ENCODE measurements at regions not wholly inside any gene's neighbourhood (a gene's known extent, or its start where the extent isn't known, plus 50 kb on each side); places are given as distances from the start of the nearest gene placed in this dataset.

DNA sequence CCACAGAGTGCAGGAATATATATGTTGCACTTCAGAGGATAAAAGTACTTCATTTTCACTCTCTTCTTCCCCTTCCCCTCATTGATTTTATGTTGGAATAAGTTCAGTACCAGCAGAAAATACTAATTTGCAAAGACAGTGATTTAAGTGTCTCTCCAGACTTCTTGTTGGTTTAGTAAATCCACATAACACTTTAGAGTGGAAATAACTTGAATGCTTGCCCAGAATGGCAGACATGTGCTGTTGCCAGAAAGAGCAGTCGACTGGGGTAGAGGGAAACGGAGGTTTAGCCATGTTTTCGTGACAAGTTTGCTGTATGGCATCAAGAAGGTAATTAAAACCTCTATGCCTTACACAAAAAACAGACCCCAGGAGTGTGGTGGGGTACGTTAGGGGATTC, 246.0 kb upstream of the CXCR4 start:
- no peak overlapping the region for H3K4me3 ChIP-seq (ENCODE audit: low read depth in 1 of 2, low read length in 2 of 2)
- no peak overlapping the region for H3K27ac ChIP-seq (ENCODE audit: low read depth, low read length)
- H3K9ac ChIP-seq (ENCODE audit: low read depth in 1 of 2, low read length in 2 of 2) = no peak overlapping the region
- H3K36me3 ChIP-seq (ENCODE audit: control insufficient read depth in 1 of 2, insufficient read depth in 2 of 2, low read length in 2 of 2) = no peaks in the 10 kb centered on the region
- no peaks in the 10 kb centered on the region for H3K27me3 ChIP-seq (ENCODE audit: control insufficient read depth in 1 of 2, insufficient read depth in 2 of 2, low read length in 2 of 2)
- H3K4me1 ChIP-seq (ENCODE audit: control insufficient read depth in 1 of 2, insufficient read depth in 2 of 2, low read length in 2 of 2) = no peaks in the 10 kb centered on the region
- H3K9me3 ChIP-seq (ENCODE audit: control insufficient read depth in 1 of 2, low read length in 2 of 2) = no peaks in the 10 kb centered on the region

DNA sequence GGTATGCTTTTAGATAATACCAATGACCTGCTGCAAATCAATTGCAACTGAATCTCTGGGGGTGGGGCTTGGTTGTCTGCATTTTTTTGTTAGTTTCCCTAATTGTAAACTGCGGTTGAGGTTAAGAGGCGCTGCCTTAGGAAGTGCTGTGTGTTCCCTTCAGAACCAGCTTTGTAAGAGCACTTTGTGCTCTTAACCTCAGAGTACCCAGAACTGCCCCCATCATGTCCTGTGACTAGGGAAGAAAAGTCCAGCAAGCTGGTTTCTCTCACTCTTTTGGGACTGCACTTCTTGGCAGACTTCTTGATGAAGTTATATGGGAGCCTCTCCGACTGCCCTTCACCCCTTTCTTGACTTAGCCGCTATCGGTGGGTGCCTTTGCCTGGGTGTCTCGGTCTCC, 245.5 kb upstream of the CXCR4 start:
- Histone ChIP-seq H3K27ac (ENCODE audit: low read depth, low read length) (no peak overlapping the region), H3K27me3 (ENCODE audit: control insufficient read depth in 1 of 2, insufficient read depth in 2 of 2, low read length in 2 of 2) (no peaks in the 10 kb centered on the region), H3K9me3 (ENCODE audit: control insufficient read depth in 1 of 2, low read length in 2 of 2) (no peaks in the 10 kb centered on the region), H3K4me1 (ENCODE audit: control insufficient read depth in 1 of 2, insufficient read depth in 2 of 2, low read length in 2 of 2) (no peaks in the 10 kb centered on the region), H3K36me3 (ENCODE audit: control insufficient read depth in 1 of 2, insufficient read depth in 2 of 2, low read length in 2 of 2) (no peaks in the 10 kb centered on the region), H3K4me3 (ENCODE audit: low read depth in 1 of 2, low read length in 2 of 2) (no peak overlapping the region), H3K9ac (ENCODE audit: low read depth in 1 of 2, low read length in 2 of 2) (no peak overlapping the region)

DNA sequence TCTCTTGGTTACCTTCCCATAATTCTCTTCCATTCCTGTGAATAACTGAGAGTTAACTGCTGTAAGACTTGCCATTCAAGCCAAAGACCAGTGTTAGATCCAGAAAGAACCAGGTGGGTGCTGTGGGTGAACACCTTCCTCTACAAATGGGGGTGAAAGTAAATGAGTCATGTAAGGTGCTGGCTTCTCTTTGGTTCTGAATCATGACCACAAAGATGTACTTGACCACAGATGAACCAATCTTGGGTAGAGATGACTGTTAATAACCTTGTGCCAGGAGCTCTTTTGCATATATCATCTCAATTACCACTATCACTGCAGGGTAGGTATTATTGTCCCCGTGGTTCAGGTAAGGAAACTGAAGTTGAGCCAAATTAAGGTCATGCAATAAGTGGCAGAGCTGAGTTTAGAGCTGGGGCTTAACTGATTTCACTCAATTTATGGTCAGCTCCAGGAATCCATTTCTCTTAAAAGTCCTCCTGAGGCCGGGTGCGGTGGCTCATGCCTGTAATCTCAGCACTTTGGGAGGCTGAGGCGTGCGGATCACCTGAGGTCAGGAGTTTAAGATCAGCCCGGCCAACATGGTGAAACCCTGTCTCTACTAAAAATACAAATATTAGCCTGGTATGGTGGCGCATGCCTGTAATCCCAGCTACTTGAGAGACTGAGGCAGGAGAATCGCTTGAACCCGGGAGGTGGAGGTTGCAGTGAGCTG, 244.9 kb upstream of the CXCR4 start:
- Histone ChIP-seq H3K27ac (ENCODE audit: low read depth, low read length) (no peak overlapping the region), H3K9me3 (ENCODE audit: control insufficient read depth in 1 of 2, low read length in 2 of 2) (no peaks in the 10 kb centered on the region), H3K4me3 (ENCODE audit: low read depth in 1 of 2, low read length in 2 of 2) (no peak overlapping the region), H3K4me1 (ENCODE audit: control insufficient read depth in 1 of 2, insufficient read depth in 2 of 2, low read length in 2 of 2) (no peaks in the 10 kb centered on the region), H3K9ac (ENCODE audit: low read depth in 1 of 2, low read length in 2 of 2) (no peak overlapping the region), H3K27me3 (ENCODE audit: control insufficient read depth in 1 of 2, insufficient read depth in 2 of 2, low read length in 2 of 2) (no peaks in the 10 kb centered on the region), H3K36me3 (ENCODE audit: control insufficient read depth in 1 of 2, insufficient read depth in 2 of 2, low read length in 2 of 2) (no peaks in the 10 kb centered on the region)

DNA sequence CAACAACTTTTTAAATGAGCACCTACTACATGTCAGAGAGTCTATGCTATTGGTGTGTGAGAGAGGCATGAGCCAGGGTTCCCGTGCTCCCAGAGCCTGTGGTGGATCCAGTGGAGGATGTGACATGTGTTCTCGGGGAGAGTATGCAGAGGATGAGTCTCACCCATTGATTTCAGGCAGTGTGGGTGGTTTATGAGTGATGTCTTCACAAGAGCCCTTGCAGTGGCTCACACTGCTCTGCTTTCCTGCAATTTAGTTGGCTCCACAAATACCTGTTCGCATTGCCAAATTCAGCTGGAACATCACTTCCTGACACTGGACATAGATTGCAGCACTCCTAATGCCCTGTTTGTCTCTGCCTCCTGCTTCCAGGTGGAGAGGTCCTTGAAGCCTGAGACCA, 243.6 kb upstream of the CXCR4 start:
- no peaks in the 10 kb centered on the region for H3K4me1 ChIP-seq (ENCODE audit: control insufficient read depth in 1 of 2, insufficient read depth in 2 of 2, low read length in 2 of 2)
- no peaks in the 10 kb centered on the region for H3K27me3 ChIP-seq (ENCODE audit: control insufficient read depth in 1 of 2, insufficient read depth in 2 of 2, low read length in 2 of 2)

DNA sequence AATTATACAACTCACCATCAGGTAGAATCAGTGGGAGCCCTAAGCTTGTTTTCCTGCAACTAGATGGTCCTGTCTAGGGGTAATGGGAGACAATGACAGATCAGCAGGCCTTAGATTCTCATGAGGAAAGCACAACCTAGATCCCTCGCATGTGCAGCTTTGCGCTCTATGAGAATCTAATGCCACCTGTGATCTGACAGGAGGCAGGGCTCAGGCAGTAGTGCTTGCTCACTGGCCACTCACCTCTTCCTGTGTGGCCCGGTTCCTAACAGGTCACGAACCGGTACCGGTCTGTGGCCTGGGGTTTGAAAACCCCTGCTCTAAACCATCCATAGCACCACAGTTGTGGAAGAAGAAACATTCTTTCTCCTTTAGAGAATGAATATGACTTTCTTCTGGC, 242.8 kb upstream of the CXCR4 start:
- H3K4me1 ChIP-seq (ENCODE audit: control insufficient read depth in 1 of 2, insufficient read depth in 2 of 2, low read length in 2 of 2) = no peaks in the 10 kb centered on the region
- H3K27me3 ChIP-seq (ENCODE audit: control insufficient read depth in 1 of 2, insufficient read depth in 2 of 2, low read length in 2 of 2) = no peaks in the 10 kb centered on the region
- H3K36me3 ChIP-seq (ENCODE audit: control insufficient read depth in 1 of 2, insufficient read depth in 2 of 2, low read length in 2 of 2) = no peaks in the 10 kb centered on the region
- no peak overlapping the region for H3K4me3 ChIP-seq (ENCODE audit: low read depth in 1 of 2, low read length in 2 of 2)
- no peaks in the 10 kb centered on the region for H3K9me3 ChIP-seq (ENCODE audit: control insufficient read depth in 1 of 2, low read length in 2 of 2)
- no peak overlapping the region for H3K27ac ChIP-seq (ENCODE audit: low read depth, low read length)
- no peak overlapping the region for H3K9ac ChIP-seq (ENCODE audit: low read depth in 1 of 2, low read length in 2 of 2)

More for the DNA sequence above, 243.6 kb upstream of the CXCR4 start:
- H3K27ac ChIP-seq (ENCODE audit: low read depth, low read length) = no peak overlapping the region
- no peak overlapping the region for H3K9ac ChIP-seq (ENCODE audit: low read depth in 1 of 2, low read length in 2 of 2)
- H3K4me3 ChIP-seq (ENCODE audit: low read depth in 1 of 2, low read length in 2 of 2) = no peak overlapping the region
- no peaks in the 10 kb centered on the region for H3K9me3 ChIP-seq (ENCODE audit: control insufficient read depth in 1 of 2, low read length in 2 of 2)
- no peaks in the 10 kb centered on the region for H3K36me3 ChIP-seq (ENCODE audit: control insufficient read depth in 1 of 2, insufficient read depth in 2 of 2, low read length in 2 of 2)

DNA sequence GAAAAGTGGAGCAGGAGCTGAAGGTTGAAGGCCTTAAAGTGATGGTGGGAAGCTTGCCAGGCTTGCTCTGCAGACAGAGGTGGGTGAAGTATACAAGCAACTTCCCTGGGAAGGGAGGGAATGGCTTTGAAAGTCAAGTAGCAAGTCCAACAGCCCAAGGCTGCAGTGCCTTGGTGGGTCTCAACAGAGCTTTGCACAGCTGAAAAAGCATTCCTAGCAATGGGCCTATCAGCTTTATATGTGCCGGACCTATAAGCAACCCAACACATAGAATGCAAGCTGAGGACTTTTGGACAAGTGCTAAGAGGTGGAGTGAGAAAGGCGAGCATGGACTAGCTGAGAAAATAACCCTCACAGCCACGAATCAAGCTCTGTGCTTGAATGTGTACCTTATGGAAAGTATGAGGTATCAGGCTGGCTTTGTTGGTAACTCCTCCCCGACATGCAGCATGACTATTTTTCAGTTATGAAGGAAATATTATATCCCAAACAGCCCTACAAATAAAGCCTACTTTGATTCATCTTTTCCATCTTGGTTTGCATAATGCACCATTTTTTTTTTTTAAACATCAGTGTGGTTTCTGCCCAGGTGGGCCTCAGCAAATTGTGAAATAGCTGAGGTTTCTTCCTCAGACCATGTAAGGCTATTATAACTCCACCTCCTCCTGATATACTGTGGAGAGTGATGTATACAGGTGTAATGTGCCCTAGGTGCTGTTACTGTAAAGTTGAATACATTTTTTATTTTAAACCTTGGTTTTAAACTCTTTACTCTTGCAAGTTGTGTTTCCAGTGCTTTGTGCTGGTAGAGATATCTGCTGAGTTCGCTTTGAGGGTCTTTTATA, 241.4 kb upstream of the CXCR4 start:
- H3K9me3 ChIP-seq (ENCODE audit: control insufficient read depth in 1 of 2, low read length in 2 of 2) = no peaks in the 10 kb centered on the region
- no peak overlapping the region for H3K27ac ChIP-seq (ENCODE audit: low read depth, low read length)
- no peaks in the 10 kb centered on the region for H3K36me3 ChIP-seq (ENCODE audit: control insufficient read depth in 1 of 2, insufficient read depth in 2 of 2, low read length in 2 of 2)
- H3K27me3 ChIP-seq (ENCODE audit: control insufficient read depth in 1 of 2, insufficient read depth in 2 of 2, low read length in 2 of 2) = no peaks in the 10 kb centered on the region
- H3K9ac ChIP-seq (ENCODE audit: low read depth in 1 of 2, low read length in 2 of 2) = no peak overlapping the region
- no peak overlapping the region for H3K4me3 ChIP-seq (ENCODE audit: low read depth in 1 of 2, low read length in 2 of 2)
- H3K4me1 ChIP-seq (ENCODE audit: control insufficient read depth in 1 of 2, insufficient read depth in 2 of 2, low read length in 2 of 2) = no peaks in the 10 kb centered on the region

DNA sequence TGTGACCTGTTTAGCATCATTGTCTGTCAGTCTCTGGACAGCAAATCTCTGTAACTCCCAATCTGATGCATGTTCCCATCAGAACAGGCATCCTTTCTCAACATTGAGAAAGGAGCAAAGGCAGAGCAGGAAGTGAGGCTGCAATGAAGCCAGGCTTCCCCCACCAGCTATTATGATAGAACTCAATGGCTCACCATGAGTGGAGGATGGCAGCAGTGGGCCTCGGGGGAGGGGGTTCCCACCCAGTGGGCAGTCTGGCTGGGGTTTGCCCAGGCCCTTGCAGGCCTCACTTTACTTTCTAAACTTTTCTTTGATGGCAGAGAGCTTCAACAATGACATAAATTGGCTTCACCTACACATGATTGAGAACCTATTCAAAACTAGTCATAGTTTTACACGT, 240.6 kb upstream of the CXCR4 start:
- H3K4me3 ChIP-seq (ENCODE audit: low read depth in 1 of 2, low read length in 2 of 2) = no peak overlapping the region
- H3K4me1 ChIP-seq (ENCODE audit: control insufficient read depth in 1 of 2, insufficient read depth in 2 of 2, low read length in 2 of 2) = no peaks in the 10 kb centered on the region
- no peaks in the 10 kb centered on the region for H3K36me3 ChIP-seq (ENCODE audit: control insufficient read depth in 1 of 2, insufficient read depth in 2 of 2, low read length in 2 of 2)
- H3K9ac ChIP-seq (ENCODE audit: low read depth in 1 of 2, low read length in 2 of 2) = no peak overlapping the region
- no peaks in the 10 kb centered on the region for H3K9me3 ChIP-seq (ENCODE audit: control insufficient read depth in 1 of 2, low read length in 2 of 2)
- no peaks in the 10 kb centered on the region for H3K27me3 ChIP-seq (ENCODE audit: control insufficient read depth in 1 of 2, insufficient read depth in 2 of 2, low read length in 2 of 2)
- no peak overlapping the region for H3K27ac ChIP-seq (ENCODE audit: low read depth, low read length)

DNA sequence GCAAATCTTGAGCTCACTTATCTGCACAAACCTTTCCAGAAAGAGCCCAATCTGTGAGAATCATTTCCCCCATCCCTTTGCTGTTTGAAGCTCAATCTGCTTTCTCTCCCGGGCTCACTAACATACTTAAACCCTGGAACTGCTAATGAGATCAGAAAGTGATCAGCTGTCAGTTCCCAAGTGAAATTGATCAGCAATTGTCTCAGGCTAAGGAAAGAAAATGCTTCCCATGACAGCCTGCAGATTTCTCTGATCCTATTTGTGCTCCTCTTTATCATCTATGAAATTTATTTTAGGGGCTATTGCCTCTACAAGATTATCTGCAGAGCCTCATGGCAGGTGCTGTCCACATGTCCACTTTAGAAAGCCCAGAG, 239.0 kb upstream of the CXCR4 start:
- H3K27ac ChIP-seq (ENCODE audit: low read depth, low read length) = no peak overlapping the region
- no peaks in the 10 kb centered on the region for H3K36me3 ChIP-seq (ENCODE audit: control insufficient read depth in 1 of 2, insufficient read depth in 2 of 2, low read length in 2 of 2)
- no peaks in the 10 kb centered on the region for H3K4me1 ChIP-seq (ENCODE audit: control insufficient read depth in 1 of 2, insufficient read depth in 2 of 2, low read length in 2 of 2)
- H3K27me3 ChIP-seq (ENCODE audit: control insufficient read depth in 1 of 2, insufficient read depth in 2 of 2, low read length in 2 of 2) = no peaks in the 10 kb centered on the region
- no peak overlapping the region for H3K9ac ChIP-seq (ENCODE audit: low read depth in 1 of 2, low read length in 2 of 2)
- no peak overlapping the region for H3K4me3 ChIP-seq (ENCODE audit: low read depth in 1 of 2, low read length in 2 of 2)
- no peaks in the 10 kb centered on the region for H3K9me3 ChIP-seq (ENCODE audit: control insufficient read depth in 1 of 2, low read length in 2 of 2)

DNA sequence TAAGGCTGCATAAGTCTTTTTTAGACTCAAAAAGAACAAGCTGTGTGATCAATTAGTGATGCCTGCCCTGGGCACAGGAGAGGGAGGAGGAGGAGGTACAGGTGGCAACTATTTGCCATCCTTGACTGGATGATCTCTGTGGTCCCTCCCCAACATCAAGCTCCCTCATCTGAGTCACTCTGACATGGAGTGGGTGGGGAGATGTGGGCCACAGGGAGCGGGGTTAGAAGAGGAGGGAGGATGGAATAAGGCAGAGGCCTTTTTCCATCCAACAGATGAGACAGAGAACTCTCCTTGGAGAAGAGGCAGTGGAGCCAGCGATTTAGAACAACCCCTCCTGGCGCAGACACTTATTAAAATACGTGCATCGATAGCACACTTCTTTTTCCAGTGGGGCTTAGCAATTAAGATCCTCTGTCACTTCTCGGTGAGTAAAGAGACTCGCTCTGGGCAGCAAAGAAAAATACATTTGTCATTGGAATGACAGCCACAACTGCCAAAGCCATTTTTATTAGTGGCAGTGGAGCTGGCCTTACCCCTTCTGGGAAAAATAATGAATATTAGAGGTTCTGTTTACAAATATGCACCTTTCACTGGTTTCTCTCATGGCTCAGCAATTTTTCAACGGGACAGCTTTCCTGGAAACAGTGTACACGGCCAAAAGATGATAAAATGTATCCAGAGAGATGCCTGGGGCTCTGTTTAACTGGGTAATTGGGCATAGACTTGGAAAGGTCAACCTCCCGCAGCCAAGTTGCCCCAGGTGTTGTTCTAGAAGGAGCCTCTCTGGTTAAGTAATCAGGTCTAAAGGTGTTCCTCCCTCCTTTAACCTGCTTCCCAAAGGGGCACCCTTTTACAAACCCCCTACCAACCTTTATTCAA, 238.4 kb upstream of the CXCR4 start:
- H3K36me3 ChIP-seq (ENCODE audit: control insufficient read depth in 1 of 2, insufficient read depth in 2 of 2, low read length in 2 of 2) = no peaks in the 10 kb centered on the region
- no peaks in the 10 kb centered on the region for H3K9me3 ChIP-seq (ENCODE audit: control insufficient read depth in 1 of 2, low read length in 2 of 2)
- H3K27ac ChIP-seq (ENCODE audit: low read depth, low read length) = no peak overlapping the region
- H3K27me3 ChIP-seq (ENCODE audit: control insufficient read depth in 1 of 2, insufficient read depth in 2 of 2, low read length in 2 of 2) = no peaks in the 10 kb centered on the region
- no peaks in the 10 kb centered on the region for H3K4me1 ChIP-seq (ENCODE audit: control insufficient read depth in 1 of 2, insufficient read depth in 2 of 2, low read length in 2 of 2)
- H3K9ac ChIP-seq (ENCODE audit: low read depth in 1 of 2, low read length in 2 of 2) = no peak overlapping the region
- no peak overlapping the region for H3K4me3 ChIP-seq (ENCODE audit: low read depth in 1 of 2, low read length in 2 of 2)

DNA sequence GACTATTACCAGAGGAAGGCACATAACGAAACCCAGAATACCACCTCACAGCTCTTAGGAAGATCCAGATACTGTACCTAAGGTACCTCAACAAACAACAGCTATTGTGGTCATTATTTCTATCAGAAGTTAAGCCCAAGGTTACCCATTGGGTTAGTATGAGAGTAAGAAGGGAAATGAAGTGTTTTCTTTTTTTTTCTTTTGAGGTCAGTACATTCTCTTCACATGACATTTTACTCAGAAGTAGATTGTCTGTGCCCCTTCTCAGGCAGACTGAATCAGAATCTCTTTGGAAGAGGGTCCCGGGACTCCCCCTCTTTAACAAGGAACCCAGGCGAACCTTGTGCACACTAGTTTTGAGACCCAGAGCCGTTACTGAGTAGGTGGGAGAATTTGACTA, 233.7 kb upstream of the CXCR4 start:
- no peak overlapping the region for H3K27ac ChIP-seq (ENCODE audit: low read depth, low read length)
- H3K9ac ChIP-seq (ENCODE audit: low read depth in 1 of 2, low read length in 2 of 2) = no peak overlapping the region
- H3K36me3 ChIP-seq (ENCODE audit: control insufficient read depth in 1 of 2, insufficient read depth in 2 of 2, low read length in 2 of 2) = no peaks in the 10 kb centered on the region
- H3K27me3 ChIP-seq (ENCODE audit: control insufficient read depth in 1 of 2, insufficient read depth in 2 of 2, low read length in 2 of 2) = no peaks in the 10 kb centered on the region
- no peaks in the 10 kb centered on the region for H3K9me3 ChIP-seq (ENCODE audit: control insufficient read depth in 1 of 2, low read length in 2 of 2)
- no peak overlapping the region for H3K4me3 ChIP-seq (ENCODE audit: low read depth in 1 of 2, low read length in 2 of 2)
- no peaks in the 10 kb centered on the region for H3K4me1 ChIP-seq (ENCODE audit: control insufficient read depth in 1 of 2, insufficient read depth in 2 of 2, low read length in 2 of 2)
